SK-N-MC (cell line): ENCODE measurements at regions not wholly inside any gene's neighbourhood (a gene's known extent, or its start where the extent isn't known, plus 50 kb on each side); places are given as distances from the start of the nearest gene placed in this dataset.

Source experiments
- EZH2 ChIP-seq: fragments of 200-600 bp; sonication (generic); IDR thresholded peaks from one replicate; pipeline ENCODE4 v1.6.1; 2017; ENCODE audit warnings: antibody characterized with exemption
- FOXP2 ChIP-seq: optimal IDR thresholded peaks from 2 replicates; pipeline ENCODE3; 2011; ENCODE audit warnings: mild to moderate bottlenecking, moderate library complexity; ENCODE audit not compliant: insufficient read depth; ENCODE audit errors: extremely low read length, control extremely low read depth
- POLR2AphosphoS5 ChIP-seq: IDR thresholded peaks from 2 replicates; pipeline ENCODE4 v1.6.1; 2012; ENCODE audit warnings: mild to moderate bottlenecking, low read depth, low read length, borderline replicate concordance

- TF ChIP-seq EZH2 (no peak), POLR2AphosphoS5 (no peak), FOXP2 (no peak)
Observed at GRCh38 chr7:10463701-10464100, 510.0 kb upstream of the PHF14 start.
